HG02938 (cell line): ENCODE measurements at regions not wholly inside any gene's neighbourhood (a gene's known extent, or its start where the extent isn't known, plus 50 kb on each side); places are given as distances from the start of the nearest gene placed in this dataset.

ENCODE experiments used
- ATAC-seq: cut with Tn5 transposase; IDR thresholded peaks from one replicate; pipeline ENCODE4 v1.9.1; 2021; ENCODE audit warnings: mild to moderate bottlenecking, moderate library complexity; ENCODE audit not compliant: unreplicated experiment

DNA sequence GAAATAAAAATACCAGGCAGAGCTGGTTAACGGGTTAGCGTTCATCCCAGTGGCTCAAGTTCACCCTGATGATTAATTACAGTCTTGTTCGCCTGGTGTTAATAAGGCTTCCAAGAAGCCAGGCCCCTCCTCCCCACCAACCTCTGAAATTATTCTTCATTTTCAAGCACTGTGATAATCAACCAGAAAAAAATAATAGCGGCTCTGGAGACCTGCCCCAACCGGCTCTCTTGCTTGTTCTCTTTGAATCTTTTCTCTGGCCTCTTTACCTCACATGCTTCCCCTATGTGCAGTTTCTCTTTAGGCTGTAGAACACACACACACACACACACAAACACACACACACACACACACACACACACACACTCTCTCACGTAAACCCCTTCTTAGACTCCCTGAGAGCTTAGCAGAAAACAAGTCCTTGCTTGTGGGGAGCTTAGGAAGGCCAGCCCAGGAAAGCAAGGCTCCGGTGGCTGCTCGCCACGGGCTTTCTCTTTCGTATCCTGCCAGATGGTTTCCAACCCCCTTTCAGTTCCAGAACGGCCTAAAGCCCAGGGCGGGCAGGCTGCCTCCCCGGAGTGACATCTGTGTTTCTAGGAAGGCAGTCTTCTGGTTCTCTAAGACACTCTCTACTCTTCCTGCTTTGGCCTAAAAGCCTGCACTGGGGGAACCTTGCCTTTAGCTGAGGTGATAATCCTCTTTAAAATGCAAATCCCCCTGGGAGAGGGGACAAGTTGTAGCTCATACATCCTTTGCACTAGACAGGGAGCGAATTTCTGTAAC, 106.4 kb upstream of the SESN3 start:
- peak; percentile 81 for ATAC-seq

DNA sequence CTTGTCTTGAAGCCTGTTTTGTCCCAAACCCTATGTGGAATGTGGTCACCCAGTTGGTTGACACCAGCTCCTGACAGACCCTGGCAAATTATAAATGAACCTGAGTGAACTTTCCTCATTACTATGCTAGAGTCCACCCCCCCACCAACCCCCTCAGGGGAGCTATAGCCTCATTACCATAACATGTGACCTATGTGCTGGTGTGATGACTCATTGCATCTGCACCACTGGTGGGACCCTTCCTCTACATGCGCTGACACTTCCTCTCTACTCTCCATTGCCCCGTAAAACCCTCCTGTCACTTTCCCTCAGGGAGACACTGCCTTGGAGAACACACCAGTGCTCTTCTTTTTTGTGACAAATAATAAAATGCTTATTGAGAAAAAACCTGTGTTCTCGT, 105.0 kb upstream of the SESN3 start:
- ATAC-seq: no peak

DNA sequence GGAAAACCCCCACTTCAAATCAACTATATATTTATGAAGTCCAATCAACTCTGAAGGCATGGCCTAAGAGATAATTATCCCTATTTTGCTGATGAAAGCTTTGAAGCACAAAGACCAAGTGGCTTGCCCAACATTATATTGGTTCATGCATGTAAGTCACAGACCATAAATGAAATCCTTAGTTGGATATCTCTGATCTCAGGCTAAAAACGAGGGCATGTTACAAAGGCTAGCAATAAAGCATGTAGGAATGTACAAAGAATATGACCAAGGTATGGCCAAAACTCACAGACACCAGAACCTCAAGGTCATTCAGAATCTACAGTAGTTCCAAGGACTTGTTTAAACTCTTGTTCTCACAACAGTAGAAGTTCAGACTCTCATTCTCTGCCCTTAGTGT, 100.2 kb upstream of the SESN3 start:
- ATAC-seq: no peak

DNA sequence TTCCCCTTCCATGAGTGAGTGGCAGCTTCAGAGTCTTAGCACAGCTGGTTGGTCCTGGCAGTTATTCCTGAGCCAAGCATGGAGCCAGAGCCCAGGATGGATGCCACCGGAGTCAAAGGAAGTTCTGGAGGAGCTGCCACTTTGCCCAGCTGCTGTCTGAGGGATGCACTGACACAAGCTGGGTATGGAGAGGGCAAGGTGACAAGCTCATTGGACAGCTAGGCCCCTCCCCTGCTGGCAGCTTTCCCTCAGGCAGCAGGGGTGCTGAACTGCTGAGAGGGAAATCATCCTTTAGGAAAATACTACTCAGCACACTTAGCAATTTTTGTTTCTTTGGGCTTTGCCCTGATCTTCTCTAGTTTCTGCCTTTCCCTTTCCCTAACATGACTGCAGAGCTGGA, 99.3 kb upstream of the SESN3 start:
- no peak for ATAC-seq

DNA sequence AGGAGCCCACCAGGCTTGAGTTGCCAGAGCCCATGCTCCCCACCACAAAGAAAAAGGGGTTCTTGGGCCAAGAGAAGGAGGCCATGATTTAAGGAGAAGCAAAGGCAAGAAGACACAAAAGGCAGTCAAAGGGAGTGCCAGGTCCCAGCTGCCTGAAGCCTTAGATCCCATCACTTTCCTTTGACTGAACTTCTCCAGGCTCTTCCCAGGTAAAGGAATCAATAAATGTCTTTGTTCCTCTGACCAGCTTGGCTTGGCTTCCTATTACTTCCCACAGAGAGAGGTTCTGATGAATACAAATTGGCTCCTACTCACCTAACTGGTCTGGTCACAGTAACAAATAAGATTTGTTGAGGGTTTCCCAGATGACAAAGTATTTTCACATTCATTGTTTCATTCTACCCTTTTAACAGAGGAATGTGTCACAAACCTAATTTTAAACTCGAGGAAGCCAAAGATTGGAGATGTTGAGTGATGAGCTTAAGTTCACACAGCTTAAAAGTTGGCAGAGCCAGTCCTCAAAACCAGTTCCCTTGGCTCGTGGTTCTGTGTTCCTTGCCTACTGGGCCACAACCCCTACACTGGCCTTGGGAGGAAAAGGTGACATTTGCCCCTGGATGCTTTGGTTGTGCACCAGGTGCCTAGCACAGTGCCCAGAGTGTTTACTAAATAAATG, 96.4 kb upstream of the SESN3 start:
- ATAC-seq: no peak

DNA sequence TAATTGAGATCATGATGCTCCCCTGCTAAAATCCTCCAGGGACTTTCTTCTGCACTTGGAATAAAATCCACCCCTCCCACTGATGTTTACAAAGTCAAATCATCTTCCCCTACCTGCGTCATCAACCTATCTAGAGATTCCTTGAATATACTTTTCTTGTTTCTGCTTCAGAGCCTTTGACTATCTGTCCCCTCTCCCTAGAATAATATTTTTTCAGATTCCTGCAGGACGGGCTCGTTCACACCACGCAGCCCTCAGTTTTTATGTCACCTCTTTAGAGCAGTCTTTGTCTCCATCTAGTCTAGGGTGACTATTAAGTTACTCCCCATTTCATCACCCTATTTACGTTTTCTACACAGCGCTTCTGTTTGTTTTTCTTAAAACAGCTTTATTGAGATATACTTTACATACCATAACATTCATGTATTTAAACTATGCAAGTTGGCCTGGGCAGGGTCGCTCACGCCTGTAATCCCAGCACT, 94.8 kb upstream of the SESN3 start:
- no peak for ATAC-seq

DNA sequence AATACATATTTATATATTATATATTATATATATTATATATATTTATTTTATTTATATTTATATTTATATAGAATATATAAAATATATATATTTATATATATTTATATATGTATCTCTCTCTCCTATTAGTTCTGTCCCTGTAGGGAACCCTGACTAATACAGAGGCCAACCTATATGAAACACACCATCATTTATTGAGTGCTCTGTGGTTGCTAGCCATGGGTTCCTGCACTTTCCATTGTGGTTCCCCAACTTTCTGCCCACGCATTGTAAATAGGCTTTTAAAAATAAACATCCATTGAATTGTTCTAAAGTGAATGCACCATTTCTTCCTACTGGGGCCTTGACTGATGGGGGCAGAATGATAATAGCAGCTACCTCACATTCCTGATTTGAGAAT, 93.8 kb upstream of the SESN3 start:
- ATAC-seq: no peak

DNA sequence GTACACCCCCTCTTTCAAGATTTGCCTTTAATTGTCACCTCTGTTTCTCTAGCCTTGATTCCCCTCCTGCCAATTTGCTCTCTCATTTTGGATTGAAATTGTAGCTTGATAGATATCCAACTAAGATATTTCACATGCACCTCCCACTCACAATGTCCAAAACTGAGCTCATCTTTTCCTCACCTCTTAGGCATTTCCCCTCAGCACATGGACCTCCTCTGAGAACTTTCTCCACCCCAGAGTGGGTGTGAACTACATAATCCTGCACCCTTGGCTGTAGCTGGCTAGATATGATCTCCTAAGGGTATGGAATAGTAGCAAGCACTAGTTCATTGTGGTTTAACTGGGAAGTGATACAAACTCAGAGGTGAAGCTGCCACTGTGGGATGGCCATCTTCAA, 91.5 kb upstream of the SESN3 start:
- ATAC-seq: no peak

DNA sequence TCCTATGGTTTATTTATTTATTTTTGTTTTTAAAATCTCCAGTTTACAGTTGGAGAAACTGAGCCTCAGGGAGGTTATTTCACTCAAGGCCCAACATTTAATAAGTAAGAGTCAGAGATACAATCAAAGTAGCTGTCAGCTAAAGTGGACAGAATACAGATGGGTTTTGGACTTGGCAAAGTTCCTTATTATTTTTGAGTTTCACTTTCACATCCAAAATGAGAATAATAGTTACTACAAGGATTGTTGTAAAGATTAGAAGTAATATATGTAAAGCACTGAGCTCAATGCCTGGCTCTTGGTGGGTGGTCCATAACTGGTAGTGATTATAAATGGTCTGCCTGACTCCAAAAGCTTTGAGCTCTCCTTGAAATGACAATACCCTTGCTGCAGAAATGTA, 87.5 kb upstream of the SESN3 start:
- ATAC-seq: no peak

DNA sequence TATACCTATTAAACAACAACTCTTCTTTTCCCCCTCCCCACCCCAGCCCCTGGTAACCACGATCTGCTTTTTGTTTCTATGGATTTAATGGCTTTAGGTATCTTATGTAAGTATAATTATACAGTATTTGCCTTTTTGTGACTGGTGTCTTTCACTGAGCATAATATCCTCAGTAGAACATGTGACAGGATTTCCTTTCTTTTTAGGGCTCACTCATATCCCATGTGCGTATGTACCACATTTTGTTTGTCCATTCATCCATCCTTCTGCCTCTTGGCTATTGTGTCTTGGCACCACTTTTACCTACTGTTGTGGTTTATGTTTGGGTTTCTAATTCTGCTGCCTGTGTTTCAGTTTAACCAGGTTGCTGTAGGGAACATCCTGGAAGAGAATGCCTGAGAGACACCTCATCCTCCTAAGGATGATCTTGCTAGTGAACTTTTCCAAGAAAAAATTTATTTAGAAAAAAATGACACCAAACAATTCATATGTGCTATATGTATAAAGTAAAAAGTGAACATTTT, 77.6 kb upstream of the SESN3 start:
- no peak for ATAC-seq

DNA sequence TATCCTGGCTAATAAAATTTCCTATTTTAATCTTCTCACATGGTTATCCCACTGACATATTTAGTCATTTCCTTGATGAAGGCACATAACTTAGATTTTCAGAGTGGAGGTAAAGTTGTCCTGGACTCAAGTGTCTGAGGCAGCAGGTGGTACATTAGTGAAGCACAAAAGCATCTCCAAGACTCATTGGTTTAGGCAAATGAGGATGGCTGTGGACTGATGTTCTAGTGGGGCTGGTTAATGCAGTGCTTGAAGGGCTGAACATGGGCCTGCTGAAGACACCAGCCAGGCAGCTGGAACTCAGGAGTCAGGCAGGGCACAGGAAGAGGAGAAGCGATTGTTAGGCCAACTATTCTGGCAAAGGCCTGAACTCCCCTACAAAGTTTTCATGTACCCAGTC, 76.3 kb upstream of the SESN3 start:
- no peak for ATAC-seq

DNA sequence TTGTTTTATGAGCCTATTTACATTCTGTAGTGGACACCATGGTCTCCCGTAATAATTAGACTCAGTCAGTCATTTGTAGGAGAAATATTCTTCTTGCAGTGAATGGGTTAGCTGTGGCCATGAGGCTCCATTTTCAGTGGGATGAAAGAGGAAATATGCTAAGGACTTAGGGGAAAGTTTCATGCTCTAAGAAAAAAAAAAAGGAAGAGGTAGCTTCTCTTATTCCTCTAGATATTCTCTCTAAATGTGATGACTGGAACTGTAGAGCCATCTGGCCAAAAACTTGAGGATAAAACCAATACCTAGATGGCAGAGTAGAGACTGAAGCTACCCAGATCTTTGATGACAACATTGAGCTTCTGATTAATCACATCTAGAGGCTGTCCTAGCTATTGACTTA, 75.8 kb upstream of the SESN3 start:
- no peak for ATAC-seq

DNA sequence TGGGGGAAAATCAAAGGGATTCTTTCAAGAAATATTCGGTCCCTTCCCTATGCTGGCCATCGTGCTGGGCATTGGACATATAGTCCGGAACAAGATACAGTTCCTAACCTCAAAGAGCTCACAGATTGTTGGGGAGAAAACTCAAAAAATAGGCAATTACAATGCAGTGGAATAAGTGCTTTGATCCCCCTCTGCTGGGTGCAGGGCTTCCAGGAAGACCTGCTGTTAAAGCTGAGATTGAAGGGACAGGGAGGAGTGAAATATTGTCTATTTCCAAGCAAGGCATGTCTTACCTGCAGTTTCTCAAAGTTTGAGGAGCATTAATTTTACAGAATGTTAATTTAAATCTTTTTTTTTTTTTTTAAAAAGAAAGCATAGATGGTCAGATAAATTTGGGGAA, 75.1 kb upstream of the SESN3 start:
- ATAC-seq: no peak

DNA sequence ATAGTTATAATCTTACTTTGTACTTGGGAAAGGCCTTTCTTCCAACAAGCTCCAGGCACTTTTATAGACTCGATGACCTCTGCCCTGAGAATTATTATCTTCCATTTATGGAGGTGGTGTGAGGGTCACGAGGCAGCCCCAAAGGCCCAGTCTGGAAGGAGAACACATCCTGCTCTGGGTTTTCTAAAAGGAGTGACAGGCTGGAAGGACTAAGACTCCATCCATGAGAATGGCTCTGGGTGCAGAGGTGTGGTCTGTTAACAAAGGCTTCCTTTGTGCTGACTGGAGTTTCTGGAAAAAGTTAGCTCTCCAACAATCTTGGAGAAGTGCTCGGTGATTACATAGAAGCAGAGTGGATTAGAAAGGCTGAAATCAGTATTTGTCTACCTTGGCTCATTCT, 74.7 kb upstream of the SESN3 start:
- no peak for ATAC-seq

DNA sequence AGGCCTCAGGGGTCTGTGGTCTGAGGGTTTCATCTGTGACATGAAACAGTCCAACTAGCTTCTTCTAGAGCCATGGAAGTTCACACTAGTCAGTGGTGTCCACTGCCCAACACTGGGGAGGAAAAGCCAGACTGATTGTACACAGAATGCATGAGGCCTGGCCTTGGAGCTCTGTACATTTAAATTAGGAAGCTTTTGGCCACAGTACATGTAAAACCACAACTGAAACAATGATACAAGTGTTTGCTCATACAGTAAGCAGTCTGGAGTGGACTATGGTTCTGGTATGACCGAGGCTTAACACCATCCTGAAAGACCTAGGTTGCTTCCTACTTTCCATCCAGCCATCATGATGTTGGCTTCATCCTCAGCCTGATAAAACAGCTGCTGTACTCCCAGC, 73.8 kb upstream of the SESN3 start:
- no peak for ATAC-seq

DNA sequence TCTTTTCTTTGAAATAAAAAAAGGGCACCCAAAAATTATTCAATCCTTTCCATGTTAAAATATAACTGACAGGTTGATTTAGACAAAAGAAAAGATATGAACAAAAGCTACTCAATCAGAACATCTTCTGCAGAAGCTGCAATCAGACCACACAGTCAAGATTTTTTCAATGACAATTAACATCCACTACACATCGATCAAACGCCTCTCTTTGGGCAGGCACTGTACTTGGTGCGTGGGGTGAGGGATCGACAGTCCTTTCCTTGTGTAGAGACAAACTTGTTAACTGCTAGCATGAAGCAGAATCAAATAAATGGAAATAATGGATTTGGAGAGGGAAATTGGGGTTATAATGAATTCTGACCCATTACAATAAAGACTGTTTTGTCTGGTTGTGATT, 71.2 kb upstream of the SESN3 start:
- ATAC-seq: no peak

DNA sequence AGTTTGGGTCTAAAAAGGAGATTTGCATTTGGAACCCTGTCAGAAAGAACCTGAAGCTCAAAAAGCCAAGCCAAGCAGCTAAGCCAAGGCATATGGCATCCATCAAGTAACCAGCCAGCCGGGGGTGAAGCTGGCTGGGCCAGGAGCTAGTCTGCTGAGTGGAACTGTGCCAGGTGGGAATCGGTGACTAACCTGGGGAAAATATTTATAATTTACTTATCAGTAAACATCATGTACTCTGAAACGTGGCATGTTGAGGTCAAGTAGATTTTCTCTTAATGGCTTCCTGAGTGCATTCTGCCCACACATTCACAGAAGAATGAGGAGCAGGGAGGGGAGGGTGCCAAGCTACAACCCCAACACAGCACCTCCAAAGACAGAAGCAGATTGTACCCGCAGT, 70.5 kb upstream of the SESN3 start:
- no peak for ATAC-seq

DNA sequence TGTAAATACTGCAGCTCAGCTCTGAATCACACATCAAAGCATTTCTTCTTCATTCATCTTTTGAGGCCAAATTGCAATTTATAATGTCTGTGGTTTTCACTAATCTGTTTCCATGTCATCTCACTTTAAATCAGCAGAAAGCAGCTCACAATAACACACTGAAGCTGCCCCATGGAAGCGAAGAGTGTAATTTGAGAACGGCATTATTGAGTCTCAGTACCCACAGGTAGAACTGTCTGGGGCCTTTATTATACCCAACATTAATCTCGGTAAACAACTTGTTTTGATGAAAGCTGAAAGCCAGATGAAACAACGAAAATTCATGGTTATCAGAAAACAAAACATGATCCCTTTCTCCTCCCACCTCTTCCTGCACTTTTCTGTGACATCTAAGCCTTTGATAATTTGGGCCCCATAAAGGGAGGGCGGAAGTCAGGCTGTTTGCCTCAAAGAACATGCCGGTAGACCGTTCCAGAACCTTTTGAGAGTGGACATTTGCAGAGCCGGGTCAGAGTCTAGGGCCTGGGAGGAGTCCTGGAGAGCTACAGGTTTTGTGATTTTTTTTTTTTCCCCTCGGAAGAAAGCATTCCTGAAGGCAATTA, 68.2 kb upstream of the SESN3 start:
- no peak for ATAC-seq

DNA sequence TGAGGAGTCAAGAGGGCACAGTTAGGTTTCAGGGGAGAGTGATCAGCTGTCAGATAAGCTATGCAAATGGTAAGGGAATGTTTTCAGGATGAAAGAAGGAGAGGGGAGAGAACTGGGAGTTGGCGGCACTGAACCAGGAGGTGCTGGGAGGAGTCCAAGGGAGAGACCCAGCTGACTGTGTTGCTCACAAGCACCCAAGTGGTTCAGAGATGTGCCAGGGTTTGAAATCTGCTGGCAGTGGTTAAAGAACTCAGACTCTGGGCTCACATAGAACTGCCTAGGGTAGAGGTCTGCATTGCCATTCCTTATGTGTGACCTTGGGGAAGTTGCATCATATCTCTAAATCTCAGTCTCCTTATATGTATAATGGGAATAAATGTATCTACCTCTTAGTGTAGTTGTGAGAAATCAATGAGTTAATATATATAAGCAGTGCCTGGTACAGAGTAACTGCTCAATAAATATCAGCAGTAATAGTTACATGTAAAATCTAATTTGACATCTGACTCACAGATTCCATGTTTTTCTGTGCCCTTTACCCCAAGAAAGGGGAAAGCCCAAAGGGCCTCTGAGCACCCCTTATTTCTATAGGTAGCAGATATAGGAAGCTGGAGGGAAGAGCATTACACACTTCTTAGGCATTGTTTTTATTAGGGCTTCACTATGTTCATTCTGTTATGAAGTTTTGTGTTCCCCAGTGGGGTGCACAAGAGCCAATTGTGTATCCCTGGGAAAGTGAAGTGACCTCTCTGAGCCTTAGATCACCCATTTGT, 66.9 kb upstream of the SESN3 start:
- no peak for ATAC-seq

DNA sequence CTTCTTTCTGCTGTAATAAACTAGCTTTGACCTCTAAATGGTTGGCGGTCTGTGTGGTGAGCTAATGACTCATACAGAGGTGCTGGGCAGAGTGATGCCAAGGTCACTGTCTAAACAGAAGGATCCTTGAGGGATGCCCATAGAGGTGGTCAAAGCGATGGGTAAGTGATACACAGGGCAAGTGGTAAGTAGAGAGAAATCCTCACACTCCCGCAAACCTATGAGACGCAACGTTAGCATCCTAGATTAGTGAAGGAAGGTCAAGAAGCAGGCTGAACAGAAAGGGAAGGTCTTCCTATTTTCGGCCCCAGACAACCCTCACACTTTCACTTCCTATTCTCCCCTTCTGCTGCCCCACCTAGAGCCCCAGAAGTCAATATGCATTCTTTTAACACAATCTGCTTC, 65.6 kb upstream of the SESN3 start:
- peak; percentile 95 for ATAC-seq

DNA sequence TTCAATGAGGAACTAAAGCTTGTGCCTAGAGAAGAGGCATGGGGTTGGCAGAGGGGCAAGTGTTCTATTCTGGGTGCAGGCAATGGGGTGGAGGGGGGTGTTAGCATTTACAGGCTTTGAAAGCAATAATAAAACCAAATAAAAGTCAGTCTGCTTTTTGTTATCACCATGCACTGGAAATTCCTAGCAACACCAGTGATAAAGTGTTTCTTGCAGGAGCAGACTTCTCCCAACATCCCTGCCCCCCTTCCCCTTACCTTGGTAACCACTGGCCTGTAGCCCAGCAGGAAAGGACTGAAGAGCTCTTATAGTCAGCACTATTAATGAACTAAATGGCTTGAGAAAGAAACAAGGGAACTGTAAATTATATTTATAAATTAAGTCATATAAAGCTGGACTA, 65.2 kb upstream of the SESN3 start:
- ATAC-seq: no peak
